ENCODE measurements at regions not wholly inside any gene's neighbourhood (a gene's known extent, or its start where the extent isn't known, plus 50 kb on each side); places are given as distances from the start of the nearest gene placed in this dataset.
"Not testable (repeated sequence)": the region's sequence is repeated elsewhere in the genome, so short reads cannot be mapped to it uniquely, and the experiment has no call there.

DNA sequence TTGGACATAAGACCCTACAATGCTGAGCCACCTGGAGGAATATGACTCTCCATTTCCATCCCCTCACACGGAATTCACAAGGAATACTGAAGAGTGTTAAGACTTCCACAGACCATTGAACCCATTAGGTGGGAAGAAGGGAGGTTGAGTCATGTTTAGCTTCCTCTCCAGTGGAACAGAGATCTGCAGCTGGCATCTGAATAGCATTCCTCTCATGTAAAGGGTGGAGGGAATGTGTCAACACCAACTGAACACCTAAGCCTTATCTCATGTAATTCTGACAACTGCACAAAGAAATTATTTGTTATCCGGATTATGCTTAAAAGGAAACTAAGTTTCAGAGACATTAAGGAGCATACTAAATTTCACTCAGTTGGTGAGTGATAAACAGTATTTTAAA, 705.9 kb downstream of the MAFB start:
- no peak for DNase-seq

DNA sequence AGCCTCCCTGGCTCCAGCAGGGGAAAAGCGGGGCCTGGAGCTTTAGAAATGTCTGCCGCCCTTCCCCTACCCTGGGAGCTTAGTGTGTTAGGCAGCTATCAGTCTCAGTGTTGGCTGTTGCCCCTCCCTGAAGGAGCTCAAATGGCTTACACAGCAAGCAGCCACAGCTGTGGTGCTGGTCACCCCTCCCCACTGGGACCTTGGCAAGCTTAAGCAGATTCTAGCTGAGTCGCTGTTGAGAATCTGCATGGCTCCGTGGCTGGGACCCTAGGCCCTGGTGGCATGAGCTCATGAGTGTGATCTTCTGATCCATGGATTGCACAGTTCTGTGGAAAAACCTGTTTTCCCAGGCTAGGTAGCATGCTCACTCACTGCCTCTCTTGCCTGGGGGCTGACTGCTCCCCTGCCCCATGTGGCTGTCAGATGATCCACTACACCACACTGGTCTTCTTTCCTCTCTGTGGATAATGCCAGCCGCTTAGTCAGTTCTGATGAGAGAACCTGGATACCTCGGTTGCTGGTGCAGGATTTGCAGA, 714.0 kb downstream of the MAFB start:
- DNase-seq: no peak

DNA sequence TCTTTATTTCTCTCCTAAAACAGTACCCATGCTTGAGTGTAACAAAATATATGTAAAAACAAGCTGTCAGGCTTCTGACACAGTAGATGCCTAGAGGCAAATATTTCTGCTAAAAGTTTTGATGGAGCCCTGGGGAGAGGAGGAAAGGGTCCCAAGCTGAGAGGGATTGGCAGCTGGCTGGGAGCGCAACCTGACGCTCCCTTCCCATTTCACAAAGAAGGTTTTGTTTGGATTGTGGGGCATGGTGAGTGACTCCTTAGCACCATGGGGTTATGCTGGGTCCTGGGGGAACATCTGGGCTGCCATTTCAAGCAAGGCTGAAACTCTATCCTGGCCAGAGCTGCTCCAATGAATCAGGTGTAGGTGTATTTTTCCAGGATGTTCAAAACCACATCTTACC, 720.5 kb downstream of the MAFB start:
- no peak for DNase-seq

DNA sequence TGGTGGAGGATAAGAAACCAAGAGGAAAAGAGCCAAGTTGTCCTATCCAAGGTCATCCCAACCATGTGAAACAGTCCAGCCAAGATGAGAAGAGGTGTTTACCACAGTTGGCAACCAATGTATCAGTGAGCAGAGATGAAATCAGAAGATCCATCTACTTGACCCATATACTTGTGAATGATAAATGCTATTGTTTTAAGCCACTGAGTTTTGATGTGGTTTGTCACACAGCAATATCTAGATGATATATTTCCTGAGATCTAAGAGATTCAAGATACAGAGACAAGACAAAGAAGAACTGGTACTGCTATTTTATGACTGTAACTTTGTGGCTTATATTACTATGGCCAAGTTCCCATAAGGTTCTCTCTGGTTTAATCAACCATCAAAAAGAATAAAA, 721.2 kb downstream of the MAFB start:
- DNase-seq: no peak

DNA sequence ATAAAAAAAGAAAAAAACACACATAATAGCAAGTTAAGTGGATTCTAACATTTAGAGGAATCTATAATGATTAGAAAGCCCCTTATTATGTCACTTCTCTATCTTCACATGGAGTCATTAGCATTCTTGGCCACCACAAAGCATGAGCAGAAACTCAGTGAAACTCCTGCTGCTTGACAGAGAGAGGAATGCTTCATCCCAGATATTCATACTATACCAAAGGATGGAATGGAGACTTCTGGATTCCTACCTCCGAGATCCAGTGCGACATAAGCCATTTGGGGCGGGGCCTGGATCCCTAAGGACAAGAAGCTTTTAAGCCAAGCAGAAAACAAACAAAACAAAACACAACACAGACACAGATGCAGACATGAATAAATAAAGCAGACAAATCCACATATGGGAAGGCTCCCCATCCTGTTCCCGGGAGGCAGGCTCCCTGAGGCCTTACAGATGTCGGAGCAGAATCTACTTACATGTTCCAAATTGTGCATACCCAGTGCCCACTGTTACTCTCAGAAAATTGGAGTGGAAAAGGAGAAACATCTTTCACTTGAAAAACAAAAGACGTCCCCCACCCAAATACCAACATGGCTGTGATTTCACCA, 727.3 kb downstream of the MAFB start:
- DNase-seq: no peak

DNA sequence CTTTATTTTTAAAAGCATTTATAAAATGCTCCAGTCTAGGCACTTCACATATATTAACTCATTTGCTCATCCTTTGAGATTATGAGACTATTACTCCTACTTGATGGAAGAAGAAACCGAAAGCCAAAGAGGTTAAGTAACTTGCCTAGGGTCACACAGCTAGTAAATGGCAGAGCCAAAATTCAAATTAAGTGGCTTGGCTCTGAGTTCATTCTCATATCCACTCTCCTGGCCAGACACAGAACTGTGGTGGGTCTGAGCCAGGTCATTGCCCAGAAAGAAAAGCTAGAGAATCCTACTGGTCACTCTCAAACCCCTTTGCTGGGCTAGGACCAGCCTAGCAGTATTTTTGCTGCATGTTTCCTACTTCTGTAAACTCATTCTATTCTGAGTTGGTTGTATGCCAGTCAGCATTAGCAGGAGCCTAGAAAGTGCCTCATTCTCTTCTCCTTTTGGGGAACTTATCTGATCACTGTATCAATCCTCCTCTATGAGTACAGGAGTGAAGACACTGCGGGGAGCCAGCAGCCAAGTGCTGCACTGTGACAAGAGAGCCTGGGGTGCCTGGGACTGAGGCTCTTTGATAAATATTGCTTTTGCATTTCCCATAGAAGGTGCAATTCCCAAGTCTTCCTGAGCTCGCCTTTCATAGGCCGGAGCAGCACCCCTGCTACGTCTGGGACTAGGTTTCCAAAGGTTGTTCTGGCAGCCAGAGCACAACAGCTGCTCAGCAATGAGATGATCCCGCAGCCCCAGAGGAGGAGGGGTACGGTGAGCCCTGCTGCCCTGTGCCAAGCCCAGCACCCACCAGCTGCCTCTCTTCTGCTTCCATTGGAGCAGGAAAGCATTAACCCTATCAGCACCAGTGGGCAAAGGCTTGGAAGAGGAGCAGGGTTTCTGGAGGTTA, 728.3 kb downstream of the MAFB start:
- no peak for DNase-seq

DNA sequence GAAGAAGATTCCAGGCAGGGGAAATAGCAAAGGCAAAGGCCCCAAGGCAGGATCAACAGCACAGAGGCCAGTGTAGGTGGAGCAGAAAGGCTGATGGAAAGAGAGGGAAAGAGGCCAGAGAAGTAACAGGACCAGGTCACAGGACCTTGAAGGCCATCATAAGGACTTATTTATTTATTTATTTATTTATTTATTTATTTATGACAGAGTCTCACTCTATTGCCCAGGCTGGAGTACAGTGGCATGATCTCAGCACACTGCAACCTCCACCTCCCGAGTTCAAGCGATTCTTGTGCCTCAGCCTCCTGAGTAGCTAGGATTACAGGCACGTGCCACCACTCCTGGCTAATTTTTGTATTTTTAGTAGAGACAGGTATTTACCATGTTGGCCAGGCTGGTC, 731.1 kb downstream of the MAFB start:
- not testable (repeated sequence) for DNase-seq

DNA sequence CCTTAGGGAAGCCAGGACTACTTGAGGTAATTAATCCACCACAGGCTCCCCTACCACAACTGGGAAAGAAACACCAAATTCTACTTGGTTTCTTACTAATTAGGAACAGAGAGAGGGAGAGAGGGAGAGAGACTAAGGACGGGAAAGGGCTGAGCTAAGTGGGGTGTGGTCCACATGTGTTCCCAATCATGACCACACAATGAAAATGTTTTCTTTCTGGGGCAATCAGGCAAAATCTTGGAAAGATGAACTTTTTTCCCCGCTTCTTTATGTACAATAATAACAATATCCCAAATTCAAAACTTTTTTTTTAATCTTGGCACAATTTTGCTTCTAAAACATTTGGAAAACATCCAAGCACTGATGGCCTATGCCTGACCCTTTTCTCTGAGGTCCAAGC, 734.4 kb downstream of the MAFB start:
- no peak for DNase-seq

DNA sequence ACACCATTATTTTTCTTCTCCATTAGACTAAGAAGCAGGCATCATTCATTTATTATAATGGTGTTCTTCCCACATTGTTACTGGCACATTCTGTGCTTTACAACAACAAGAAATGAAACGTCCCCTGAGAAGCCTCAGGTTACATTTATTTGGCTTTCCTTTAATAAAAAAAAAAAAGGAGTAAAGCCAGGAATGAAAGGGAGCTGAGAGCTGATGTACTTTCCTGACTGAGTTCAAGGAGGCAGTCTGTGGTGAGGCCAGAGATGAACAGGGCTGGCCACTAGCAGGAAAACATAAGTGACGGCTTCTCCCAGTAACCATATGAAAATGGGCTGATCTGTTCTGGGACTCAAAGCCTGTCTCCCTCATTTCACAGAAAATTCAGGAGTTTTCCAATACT, 742.1 kb downstream of the MAFB start:
- no peak for DNase-seq

DNA sequence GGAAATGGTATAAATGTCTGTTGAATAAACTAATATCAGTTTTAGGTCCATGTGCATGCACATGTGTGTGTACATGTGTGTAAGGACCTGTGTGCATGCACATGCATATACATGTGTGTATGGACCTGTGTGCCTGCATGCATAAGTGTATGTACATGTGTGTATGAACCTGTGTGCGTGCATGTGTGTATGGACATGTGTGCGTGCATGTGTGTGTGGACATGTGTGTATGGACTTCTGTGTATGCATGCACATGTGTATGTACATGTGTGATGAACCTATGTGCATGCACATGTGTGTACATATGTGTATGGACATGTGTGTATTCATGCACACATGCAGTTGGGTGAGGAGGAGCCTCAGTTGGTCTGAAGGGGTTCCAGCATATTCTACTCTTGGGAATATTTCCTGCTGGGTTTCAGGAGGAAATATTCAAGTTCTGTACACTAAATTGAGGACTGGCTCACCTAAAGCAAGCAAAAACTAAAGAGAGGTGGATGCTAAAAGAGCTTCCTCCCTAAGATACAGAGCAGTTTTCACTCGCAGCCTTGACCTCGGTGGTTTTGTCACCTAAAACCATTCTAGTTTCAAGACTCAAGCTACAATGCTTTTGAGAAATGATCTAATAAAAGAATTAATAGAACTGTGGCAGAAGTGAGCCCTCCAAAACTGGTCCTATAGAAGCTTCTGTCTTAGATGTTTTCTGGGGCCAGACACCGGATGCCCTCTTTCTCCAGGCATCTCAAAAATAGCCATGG, 742.8 kb downstream of the MAFB start:
- no peak for DNase-seq

DNA sequence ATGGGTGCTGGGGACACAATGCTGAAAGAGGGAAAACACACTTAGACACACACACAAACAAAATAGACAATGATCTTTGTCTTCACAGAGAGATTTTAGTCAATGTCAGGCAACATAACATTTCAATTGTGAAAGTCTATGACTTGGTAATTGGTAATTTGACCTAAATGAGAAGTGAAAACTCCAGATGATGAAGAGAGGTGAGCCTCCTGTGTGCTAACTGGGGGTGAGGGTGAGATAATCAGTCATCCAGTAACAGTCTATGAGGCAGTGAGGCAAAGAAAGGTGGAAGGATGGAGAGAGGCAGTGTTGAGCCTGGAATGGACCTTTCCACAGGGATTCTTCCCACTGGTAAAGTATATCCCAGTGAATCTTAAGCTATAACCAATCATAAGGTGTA, 744.2 kb downstream of the MAFB start:
- no peak for DNase-seq

DNA sequence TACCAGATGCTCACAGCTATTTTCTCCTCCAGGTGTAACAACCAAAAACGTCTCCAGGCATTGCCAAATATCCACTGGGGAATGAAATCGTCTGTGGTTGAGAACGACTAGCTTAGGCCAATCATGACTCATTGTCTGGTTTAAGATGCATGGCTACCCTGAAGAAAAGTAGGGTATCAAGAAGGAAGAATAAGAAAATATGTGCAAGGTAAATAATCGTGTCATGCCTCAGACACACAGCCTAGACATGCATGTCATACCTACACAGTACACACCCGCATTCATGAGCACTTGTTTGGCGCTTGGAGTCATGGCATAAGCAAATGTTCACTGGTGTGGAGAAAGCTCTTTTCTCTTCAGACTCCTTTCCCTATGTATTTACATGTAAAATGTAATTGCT, 745.7 kb downstream of the MAFB start:
- no peak for DNase-seq

DNA sequence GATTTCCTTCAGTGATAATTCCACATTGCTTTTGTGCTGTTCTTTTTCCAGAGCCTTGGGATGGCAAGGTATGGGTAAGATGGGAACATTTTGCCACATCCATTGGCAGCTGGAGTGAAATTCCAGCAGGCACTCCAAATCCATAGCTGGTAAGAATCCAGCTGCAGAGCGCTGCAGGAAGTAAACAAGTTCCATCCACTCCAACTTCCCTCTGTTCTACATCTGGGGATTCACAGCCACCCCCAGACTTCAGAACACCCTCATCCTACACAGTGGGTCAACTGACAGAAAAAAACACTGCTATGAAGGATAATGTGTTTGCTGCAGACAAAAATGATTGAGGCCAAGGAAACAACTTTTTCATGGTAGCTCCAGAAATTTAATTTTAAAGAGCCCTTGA, 747.8 kb downstream of the MAFB start:
- no peak for DNase-seq

DNA sequence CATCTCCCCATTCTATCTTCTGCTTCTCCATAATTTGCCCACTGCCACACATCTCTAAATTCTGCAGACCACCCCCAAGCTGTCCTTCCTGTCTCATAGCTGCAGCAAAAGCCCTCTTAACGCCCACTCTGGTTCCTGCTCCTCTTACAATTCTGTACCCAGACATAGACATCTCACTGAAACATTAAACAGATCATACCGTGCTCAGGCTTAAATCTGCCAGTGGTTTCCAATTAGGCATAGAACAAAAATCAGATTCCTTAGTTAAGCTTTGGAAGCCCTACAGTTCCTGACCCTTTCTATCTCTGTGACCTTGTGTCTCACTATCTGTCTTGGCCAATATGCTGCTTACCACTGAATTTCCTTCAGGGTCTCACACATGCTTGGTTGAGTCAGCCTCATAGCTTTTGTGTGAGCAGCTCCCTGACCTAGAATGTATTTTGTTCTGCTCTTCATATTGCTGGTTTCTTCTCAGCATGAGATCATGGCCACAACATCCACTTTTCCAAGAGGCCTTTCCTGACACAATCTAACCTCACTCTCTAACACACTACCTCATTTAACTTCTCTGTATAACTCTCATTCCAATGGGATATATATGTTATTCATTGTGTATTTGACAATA, 749.7 kb downstream of the MAFB start:
- no peak for DNase-seq

DNA sequence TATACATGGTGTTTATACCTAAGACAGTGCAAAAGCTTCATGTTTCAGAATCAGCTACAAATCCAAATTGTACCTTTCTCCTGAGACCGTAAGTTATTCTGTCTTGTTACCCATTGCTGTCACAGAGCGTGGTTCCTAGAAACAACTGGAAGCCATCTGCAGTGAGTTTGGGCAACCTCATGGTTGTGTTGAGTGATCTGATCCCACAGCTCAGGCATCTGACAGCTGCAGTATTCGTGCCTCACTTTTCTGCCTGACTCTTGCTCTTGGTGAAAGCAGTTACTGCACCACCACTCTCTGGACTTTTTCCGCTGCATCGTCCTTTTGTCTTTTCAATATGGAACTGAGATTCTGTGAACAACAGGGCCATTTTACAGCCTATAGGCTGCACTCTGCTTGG, 752.6 kb downstream of the MAFB start:
- no peak for DNase-seq

DNA sequence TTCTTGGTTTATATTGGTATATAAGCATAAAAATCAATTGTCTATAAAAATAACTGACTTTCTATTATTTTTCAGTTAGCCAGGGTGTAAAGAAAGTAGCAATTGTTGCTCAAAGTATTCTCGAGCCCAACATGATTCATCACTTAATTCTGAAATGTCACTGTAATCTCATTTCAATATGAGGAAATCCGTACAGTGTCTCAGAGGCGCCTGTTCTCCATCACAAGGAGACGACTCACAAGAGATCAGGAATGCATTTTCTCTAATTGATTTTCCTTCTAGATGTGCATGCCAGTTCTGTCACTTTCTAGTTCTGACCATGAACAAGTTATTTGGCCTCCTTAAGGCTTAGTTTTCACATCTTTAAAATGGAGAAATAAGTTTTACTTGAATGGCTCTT, 753.1 kb downstream of the MAFB start:
- no peak for DNase-seq

DNA sequence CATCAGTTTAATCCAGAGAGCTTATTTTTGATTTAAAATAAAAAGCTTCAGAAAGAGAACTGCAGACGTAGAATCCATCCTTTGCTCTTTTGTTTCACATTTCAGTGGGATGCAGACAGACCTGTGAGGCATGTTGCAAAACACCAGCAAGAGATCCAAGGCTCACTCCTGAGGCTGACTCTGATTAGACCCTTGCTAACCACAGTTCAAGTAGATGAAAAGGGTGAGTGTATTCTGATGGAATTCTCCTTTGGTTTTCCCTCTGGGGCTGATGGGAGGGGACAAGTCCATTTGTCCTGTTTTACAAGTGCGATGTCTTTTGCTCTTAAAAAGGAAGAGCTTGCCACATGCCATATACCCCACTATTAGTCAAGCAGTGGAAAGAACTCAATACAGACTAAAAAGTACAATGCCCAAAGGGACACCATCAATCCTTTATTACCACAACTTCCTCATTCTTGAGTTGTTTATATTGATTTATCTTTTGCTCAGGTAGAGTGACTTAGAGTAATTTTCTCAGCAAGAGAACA, 772.7 kb downstream of the MAFB start:
- no peak for DNase-seq

DNA sequence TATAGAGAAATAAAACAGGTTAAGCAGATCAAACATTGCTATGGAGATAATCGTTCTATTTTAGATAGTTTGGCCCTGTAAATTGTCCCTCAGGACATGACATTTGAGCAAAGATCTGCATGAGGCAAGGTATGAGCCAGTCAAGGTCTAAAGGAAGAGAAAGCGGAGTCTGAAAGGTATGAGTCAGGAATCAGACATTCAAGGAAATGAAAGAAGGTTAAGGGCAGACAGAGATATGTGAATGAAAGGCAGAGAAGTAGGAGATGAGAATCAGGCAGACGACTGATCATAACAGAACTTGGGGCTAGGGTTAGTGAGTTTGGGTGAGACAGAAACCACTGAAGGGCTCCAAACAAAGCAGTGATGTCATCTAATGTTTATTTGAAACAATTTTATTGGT, 775.8 kb downstream of the MAFB start:
- DNase-seq: no peak

DNA sequence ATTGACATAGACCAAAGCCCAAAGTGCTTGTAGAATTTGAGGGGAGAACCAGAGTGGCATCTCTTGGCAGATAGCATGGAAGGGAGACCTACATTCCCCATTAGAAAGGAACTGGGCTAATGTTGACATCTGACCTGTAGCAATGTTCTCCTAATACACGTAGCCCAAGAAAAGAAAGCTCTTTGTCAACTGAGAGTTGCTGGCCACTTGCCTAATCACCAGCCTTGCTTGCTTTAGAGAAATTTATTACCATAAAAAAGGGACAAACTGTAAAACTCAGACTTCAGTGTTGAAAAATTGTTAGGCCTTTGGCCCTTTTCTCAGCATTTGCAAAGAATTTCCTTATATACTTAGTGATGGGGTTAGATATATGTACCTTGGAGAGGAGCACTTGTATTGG, 777.5 kb downstream of the MAFB start:
- no peak for DNase-seq

DNA sequence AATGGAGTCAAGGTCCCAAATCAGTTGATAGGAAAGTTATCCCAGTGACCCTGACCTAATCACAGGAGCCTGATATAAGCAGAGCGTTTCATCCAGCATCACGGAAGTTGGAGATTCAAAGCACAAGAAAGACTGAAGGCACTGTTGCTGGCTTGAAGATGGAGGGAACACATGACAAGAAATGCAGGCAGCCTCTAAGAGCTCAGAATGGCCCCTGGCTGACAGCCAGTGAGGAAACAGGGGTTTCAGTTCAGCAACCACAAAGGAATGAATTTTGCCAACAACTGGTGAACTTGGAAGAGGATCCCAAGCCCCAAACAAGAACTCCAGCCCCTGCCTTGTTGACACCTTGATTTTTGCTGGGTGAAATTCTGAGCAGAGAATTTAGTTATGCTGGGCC, 778.5 kb downstream of the MAFB start:
- DNase-seq: no peak

DNA sequence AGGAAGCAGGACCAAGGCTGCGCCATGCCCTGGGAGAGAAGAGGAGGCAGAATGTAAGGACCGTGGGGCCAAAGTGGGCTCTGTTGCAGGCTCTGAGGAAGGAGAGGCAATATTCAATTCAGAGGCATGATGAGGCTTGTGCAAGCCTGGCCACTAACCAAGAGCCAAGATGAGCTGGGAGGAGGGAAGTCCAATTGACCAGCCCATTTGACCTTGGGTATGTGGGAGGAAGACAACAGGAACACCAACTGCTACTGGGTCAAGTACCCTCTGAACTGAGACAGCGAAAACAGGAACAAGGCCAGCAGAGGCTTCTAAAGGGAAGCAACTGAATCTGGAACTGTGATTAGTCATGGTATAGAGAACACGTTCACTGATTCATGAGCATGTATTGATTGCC, 779.6 kb downstream of the MAFB start:
- DNase-seq: no peak

DNA sequence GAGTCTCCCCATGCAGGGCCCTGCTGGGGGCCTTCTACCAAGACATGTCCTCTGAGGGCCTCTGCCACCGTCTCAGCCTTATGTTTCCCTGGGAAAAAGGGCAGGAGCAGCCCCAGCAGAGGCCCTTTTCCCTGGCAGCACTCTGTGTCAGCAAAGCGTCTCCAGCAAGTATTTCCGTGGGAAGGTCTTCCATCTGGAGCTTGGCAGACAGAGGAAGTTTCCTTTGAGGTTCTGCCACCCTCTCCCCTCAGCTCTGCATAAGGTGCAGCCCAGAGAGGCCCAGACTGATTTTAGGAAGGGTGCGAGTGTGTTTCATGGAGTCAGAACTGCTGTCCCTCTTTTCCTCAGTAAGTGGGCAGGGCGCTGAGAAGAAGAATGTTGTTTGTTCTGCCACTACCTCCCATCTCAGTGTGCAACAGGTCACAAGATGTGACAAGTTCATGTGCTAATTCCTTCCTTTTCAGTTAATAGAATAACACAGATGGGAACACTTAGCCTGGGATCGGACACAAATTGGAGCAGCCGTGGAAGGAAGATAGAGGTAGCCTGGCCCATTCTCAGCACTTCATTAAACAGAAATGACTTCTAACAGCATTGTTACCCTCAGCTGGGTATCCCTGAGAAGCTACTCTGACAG, 784.4 kb downstream of the MAFB start:
- no peak for DNase-seq

Measured in occipital lobe (tissue), 1 donor.